HFFc6 (cell line): ENCODE measurements at regions not wholly inside any gene's neighbourhood (a gene's known extent, or its start where the extent isn't known, plus 50 kb on each side); places are given as distances from the start of the nearest gene placed in this dataset.

Experiments used
- DNase-seq: peaks from one replicate; pipeline ENCODE4 v3.0.0-alpha.2; 2018
- H3K27ac Mint-ChIP-seq: 2 replicates; pipeline ENCODE4 v1.8.0; 2020; ENCODE audit warnings: mild to moderate bottlenecking, mixed read lengths
- H3K27me3 Mint-ChIP-seq: 2 replicates; pipeline ENCODE4 v1.8.0; 2021; ENCODE audit warnings: mild to moderate bottlenecking, moderate library complexity, mixed read lengths; ENCODE audit not compliant: insufficient read depth
- H3K36me3 Mint-ChIP-seq: 2 replicates; pipeline ENCODE4 v1.8.0; 2021; ENCODE audit warnings: low read depth, mixed read lengths
- H3K4me1 Mint-ChIP-seq: 2 replicates; pipeline ENCODE4 v1.8.0; 2020; ENCODE audit warnings: low read depth, mixed read lengths
- H3K4me3 Mint-ChIP-seq: 2 replicates; pipeline ENCODE4 v1.8.0; 2020; ENCODE audit warnings: mild to moderate bottlenecking, moderate library complexity, mixed read lengths
- H3K9me3 Mint-ChIP-seq: 2 replicates; pipeline ENCODE4 v1.8.0; 2020; ENCODE audit warnings: mild to moderate bottlenecking, mixed read lengths
- TF ChIP-seq, protein P1 (sequence below): fragments of 200-600 bp; sonication (generic); IDR thresholded peaks from 2 replicates; pipeline ENCODE4 v1.5.0; 2021; ENCODE audit warnings: antibody characterized with exemption, mild to moderate bottlenecking

DNA sequence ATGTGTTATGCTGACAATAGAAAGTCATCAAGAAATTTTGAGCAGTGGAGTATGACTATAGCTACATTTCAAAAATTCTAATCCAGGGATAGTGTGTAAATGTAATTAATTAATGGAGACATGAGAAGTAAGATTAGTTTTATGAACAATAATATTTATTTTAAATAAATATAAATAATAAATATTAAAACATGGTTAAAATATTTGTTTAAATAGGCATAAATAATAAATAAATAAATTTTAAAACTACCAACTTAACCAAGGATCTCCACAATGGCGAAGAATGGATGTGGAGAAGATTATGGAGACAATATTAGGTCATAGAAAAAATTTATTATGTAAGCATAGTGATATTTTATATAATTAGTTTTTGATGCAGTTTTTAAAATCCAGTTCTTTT is 588.2 kb upstream of the NOVA1 start:
- Mint-ChIP-seq H3K4me3 (no peak overlapping the region), H3K4me1 (no peaks in the 10 kb centered on the region), H3K27ac (no peak overlapping the region), H3K9me3 (peaks cover 39% of the 10 kb centered on the region), H3K27me3 (no peaks in the 10 kb centered on the region), H3K36me3 (no peaks in the 10 kb centered on the region)
- TF ChIP-seq, protein P1, sequence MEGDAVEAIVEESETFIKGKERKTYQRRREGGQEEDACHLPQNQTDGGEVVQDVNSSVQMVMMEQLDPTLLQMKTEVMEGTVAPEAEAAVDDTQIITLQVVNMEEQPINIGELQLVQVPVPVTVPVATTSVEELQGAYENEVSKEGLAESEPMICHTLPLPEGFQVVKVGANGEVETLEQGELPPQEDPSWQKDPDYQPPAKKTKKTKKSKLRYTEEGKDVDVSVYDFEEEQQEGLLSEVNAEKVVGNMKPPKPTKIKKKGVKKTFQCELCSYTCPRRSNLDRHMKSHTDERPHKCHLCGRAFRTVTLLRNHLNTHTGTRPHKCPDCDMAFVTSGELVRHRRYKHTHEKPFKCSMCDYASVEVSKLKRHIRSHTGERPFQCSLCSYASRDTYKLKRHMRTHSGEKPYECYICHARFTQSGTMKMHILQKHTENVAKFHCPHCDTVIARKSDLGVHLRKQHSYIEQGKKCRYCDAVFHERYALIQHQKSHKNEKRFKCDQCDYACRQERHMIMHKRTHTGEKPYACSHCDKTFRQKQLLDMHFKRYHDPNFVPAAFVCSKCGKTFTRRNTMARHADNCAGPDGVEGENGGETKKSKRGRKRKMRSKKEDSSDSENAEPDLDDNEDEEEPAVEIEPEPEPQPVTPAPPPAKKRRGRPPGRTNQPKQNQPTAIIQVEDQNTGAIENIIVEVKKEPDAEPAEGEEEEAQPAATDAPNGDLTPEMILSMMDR: no peak
- DNase-seq: no peak

DNA sequence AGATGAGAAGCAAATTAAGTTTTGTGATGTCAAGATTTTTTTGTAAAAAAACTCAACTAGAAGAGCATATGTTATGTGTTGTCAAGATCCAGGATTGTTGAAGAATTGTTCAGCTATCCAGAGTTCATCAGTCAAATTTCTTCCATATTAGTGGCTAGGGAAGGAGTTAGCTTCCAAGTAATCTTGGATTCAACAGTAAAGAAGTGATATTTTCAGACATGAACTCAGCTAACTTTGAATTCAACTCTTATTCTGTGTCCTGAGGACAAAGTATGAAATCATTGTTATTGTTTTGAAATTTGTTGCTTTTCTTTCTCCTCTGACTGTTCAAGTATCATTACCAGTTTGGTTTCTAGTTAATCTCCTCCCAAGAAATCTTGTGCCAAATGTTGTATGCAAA is 589.3 kb upstream of the NOVA1 start:
- no peak overlapping the region for H3K4me3 Mint-ChIP-seq
- no peaks in the 10 kb centered on the region for H3K27me3 Mint-ChIP-seq
- TF ChIP-seq, protein P1: no peak
- H3K27ac Mint-ChIP-seq: no peak overlapping the region
- no peaks in the 10 kb centered on the region for H3K36me3 Mint-ChIP-seq
- H3K4me1 Mint-ChIP-seq: no peaks in the 10 kb centered on the region
- peaks cover 28% of the 10 kb centered on the region for H3K9me3 Mint-ChIP-seq
- no peak for DNase-seq

DNA sequence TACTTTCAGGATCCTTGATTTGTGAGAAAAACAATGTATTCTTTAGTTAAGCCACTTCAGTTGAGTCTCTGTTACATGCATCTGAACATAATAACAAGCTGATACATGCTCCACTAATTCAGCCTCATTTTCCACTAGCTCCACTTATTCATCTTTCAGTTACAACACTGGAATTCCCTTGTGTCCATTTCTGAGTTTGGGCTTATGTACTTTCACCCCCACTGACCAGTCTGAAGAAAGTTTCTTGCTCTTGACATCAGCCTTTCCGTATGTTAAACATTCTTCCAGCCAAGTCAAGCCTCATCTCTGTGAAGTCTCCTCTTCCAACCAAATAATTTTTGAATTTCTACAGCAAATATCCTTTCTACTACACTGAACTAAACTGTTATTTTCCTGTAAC is 592.5 kb upstream of the NOVA1 start:
- TF ChIP-seq, protein P1: no peak
- no peak for DNase-seq
- Mint-ChIP-seq H3K4me1 (no peaks in the 10 kb centered on the region), H3K27ac (no peak overlapping the region), H3K9me3 (peaks cover 28% of the 10 kb centered on the region), H3K36me3 (no peaks in the 10 kb centered on the region), H3K27me3 (no peaks in the 10 kb centered on the region), H3K4me3 (no peak overlapping the region)

DNA sequence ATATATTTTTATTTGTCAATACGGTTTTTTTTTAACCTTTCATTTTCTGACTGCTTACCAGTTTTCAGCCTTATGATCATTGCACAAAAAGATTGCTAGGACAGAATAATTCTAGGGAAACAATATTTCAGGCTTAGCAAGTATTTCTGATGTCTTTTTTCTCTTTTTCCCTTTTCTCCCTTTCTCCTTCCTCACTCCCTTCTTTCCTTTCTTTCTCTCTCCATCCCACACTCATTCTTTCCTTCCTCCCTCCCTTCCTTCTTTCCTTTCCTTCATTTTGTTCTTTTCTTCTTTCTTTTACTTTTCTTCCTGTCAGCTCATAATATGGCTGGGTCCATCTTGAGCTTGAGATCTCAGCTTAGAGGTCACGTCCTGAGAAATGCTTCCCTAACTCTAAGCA is 601.4 kb upstream of the NOVA1 start:
- Mint-ChIP-seq H3K27me3 (no peaks in the 10 kb centered on the region), H3K36me3 (no peaks in the 10 kb centered on the region)
- TF ChIP-seq, protein P1: no peak

DNA sequence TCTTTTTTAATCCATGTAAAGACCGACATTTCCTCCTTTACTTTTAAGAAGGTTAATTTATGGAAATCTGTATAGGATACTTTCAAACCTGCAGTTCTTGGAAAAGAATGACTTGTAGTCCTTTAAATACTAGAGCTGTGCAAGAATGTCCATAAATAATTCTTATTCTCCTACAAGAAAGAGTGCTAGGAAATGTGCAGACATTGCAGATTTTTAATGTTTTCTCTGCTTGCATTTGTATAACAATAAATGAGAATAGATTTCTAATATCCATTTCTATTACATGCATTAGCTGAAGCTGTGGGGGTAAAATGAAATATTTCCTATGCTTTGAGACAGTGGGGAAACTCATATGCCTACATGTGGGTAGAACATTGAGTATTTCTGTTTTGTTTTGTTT is 607.2 kb upstream of the NOVA1 start:
- Mint-ChIP-seq H3K4me1 (no peaks in the 10 kb centered on the region), H3K27me3 (no peaks in the 10 kb centered on the region), H3K27ac (no peak overlapping the region), H3K9me3 (peaks cover 60% of the 10 kb centered on the region), H3K4me3 (no peak overlapping the region), H3K36me3 (no peaks in the 10 kb centered on the region)
- DNase-seq: no peak
- TF ChIP-seq, protein P1: no peak

More for the DNA sequence above, 601.4 kb upstream of the NOVA1 start:
- Mint-ChIP-seq H3K4me3 (no peak overlapping the region), H3K4me1 (no peaks in the 10 kb centered on the region), H3K27ac (no peak overlapping the region), H3K9me3 (peaks cover 42% of the 10 kb centered on the region)
- DNase-seq: no peak

DNA sequence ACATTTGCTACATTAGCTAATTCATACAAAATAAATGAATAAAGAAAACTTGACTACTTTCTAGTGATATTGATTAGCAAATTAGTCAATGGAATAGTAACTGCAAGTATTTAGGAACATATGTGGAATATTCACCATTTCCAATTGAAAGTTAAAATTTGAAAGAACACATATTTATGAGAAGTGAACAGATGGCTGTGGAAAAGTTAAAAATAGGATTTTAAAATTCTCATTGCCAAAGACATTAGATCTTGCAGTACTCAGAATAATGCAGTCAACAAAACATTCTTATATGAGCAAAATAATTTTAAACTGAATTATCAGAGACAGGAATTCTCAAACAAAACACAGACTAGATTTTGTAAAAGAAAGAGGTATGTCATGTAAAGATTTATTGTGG is 613.9 kb upstream of the NOVA1 start:
- no peak overlapping the region for H3K27ac Mint-ChIP-seq
- no peak for DNase-seq
- H3K9me3 Mint-ChIP-seq: peaks cover 51% of the 10 kb centered on the region
- peaks cover 2% of the 10 kb centered on the region for H3K36me3 Mint-ChIP-seq
- TF ChIP-seq, protein P1: no peak
- no peak overlapping the region for H3K4me3 Mint-ChIP-seq
- no peaks in the 10 kb centered on the region for H3K4me1 Mint-ChIP-seq
- no peaks in the 10 kb centered on the region; the same call in 1 of the 2 replicates for H3K27me3 Mint-ChIP-seq
